Neural cell (in vitro differentiated cells): ENCODE measurements at regions not wholly inside any gene's neighbourhood (a gene's known extent, or its start where the extent isn't known, plus 50 kb on each side); places are given as distances from the start of the nearest gene placed in this dataset.

ENCODE experiments used
- H2AFZ ChIP-seq: fragments of 200-600, 300-800 bp; sonication (generic), shearing (Covaris generic); 2 replicates; pipeline ENCODE4 v1.6.0; 2014; ENCODE audit warnings: low read depth, mild to moderate bottlenecking, antibody characterized with exemption, low read length, moderate library complexity
- H3F3A ChIP-seq: fragments of 200-600 bp; shearing (Covaris generic); 2 replicates; pipeline ENCODE4 v1.6.1; 2016; ENCODE audit warnings: mild to moderate bottlenecking, moderate library complexity, mixed read lengths, antibody characterized with exemption, low read length; ENCODE audit not compliant: insufficient read depth, poor library complexity, severe bottlenecking
- H3K27ac ChIP-seq: fragments of 200-600, 300-800 bp; sonication (generic), shearing (Covaris generic); 2 replicates; pipeline ENCODE4 v1.5.1; 2014; ENCODE audit warnings: mild to moderate bottlenecking, low read length, moderate library complexity
- H3K27me3 ChIP-seq: fragments of 300-800, 200-600 bp; sonication (generic), shearing (Covaris generic); 2 replicates; pipeline ENCODE4 v1.6.0; 2014; ENCODE audit warnings: mild to moderate bottlenecking, low read depth, low read length, moderate library complexity; ENCODE audit not compliant: insufficient read depth
- H3K36me3 ChIP-seq: fragments of 300-800, 200-600 bp; sonication (generic), shearing (Covaris generic); 2 replicates; pipeline ENCODE4 v1.5.1; 2014; ENCODE audit warnings: mild to moderate bottlenecking, antibody characterized with exemption, low read length, moderate library complexity; ENCODE audit not compliant: insufficient read depth
- H3K4me2 ChIP-seq: fragments of 300-800, 200-600 bp; sonication (generic), shearing (Covaris generic); 2 replicates; pipeline ENCODE4 v1.6.0; 2014; ENCODE audit warnings: mild to moderate bottlenecking, low read length
- H3K4me3 ChIP-seq: fragments of 300-800, 200-600 bp; sonication (generic), shearing (Covaris generic); 2 replicates; pipeline ENCODE4 v1.5.1; 2014; ENCODE audit warnings: mild to moderate bottlenecking, low read length, moderate library complexity
- H3K79me2 ChIP-seq: fragments of 200-600 bp; shearing (Covaris generic); replicated peaks from 2 replicates; pipeline ENCODE4 v1.6.0; 2014; ENCODE audit warnings: mild to moderate bottlenecking, low read length, moderate library complexity; ENCODE audit not compliant: insufficient read depth
- H3K9ac ChIP-seq: fragments of 300-800, 200-600 bp; sonication (generic), shearing (Covaris generic); 2 replicates; pipeline ENCODE4 v1.6.1; 2016; ENCODE audit warnings: mild to moderate bottlenecking, low read length, mixed read lengths
- H3K9me2 ChIP-seq: fragments of 200-600 bp; shearing (Covaris generic); 2 replicates; pipeline ENCODE4 v1.6.1; 2016; ENCODE audit warnings: mild to moderate bottlenecking, low read length, mixed read lengths; ENCODE audit not compliant: insufficient read depth
- H3K9me3 ChIP-seq: fragments of 200-600, 300-800 bp; sonication (generic), shearing (Covaris generic); 2 replicates; pipeline ENCODE4 v1.6.1; 2016; ENCODE audit warnings: mild to moderate bottlenecking, mixed run types, low read length, moderate library complexity, mixed read lengths
- H4K20me1 ChIP-seq: fragments of 200-600 bp; shearing (Covaris generic); 2 replicates; pipeline ENCODE4 v1.6.1; 2016; ENCODE audit warnings: mild to moderate bottlenecking, mixed run types; ENCODE audit not compliant: insufficient read depth
- CTCF ChIP-seq: fragments of 450-650 bp; IDR thresholded peaks from 2 replicates; pipeline ENCODE4 v1.5.1; 2014; ENCODE audit warnings: antibody characterized with exemption, mild to moderate bottlenecking, moderate library complexity; ENCODE audit not compliant: poor library complexity, severe bottlenecking
- EP300 ChIP-seq: fragments of 450-650 bp; conservative IDR thresholded peaks from 2 replicates; pipeline ENCODE4 v1.6.1; 2014; ENCODE audit warnings: antibody characterized with exemption, mild to moderate bottlenecking, moderate library complexity; ENCODE audit not compliant: poor library complexity, severe bottlenecking
- EZH2 ChIP-seq: fragments of 200-600, 300-800 bp; shearing (Covaris generic), sonication (generic); IDR thresholded peaks from 2 replicates; pipeline ENCODE4 v1.6.1; 2014; ENCODE audit warnings: antibody characterized with exemption, low read length, borderline replicate concordance, mild to moderate bottlenecking; ENCODE audit not compliant: insufficient read depth, poor library complexity, severe bottlenecking
- MXI1 ChIP-seq: fragments of 450-650 bp; conservative IDR thresholded peaks from 2 replicates; pipeline ENCODE4 v1.6.1; 2014; ENCODE audit warnings: antibody characterized with exemption, mild to moderate bottlenecking; ENCODE audit not compliant: poor library complexity, severe bottlenecking
- POLR2AphosphoS5 ChIP-seq: IDR thresholded peaks from 2 replicates; pipeline ENCODE4 v1.6.1; 2012
- RAD21 ChIP-seq: fragments of 450-650 bp; conservative IDR thresholded peaks from 2 replicates; pipeline ENCODE4 v1.6.1; 2014; ENCODE audit warnings: antibody characterized with exemption, mild to moderate bottlenecking, moderate library complexity
- SMC3 ChIP-seq: fragments of 450-650 bp; conservative IDR thresholded peaks from 2 replicates; pipeline ENCODE4 v1.6.1; 2014; ENCODE audit warnings: antibody characterized with exemption, mild to moderate bottlenecking, moderate library complexity; ENCODE audit not compliant: poor library complexity
- TAF1 ChIP-seq: IDR thresholded peaks from 2 replicates; pipeline ENCODE4 v1.6.1; 2012; ENCODE audit warnings: low read depth
- TF ChIP-seq, protein P1 (sequence below): IDR thresholded peaks from 2 replicates; pipeline ENCODE4 v1.6.1; 2012; ENCODE audit warnings: borderline replicate concordance

- no peaks in the 10 kb centered on the region for H3K9me2 ChIP-seq
- no peaks in the 10 kb centered on the region for H3K27me3 ChIP-seq
- H3K36me3 ChIP-seq: no peaks in the 10 kb centered on the region
- no peaks in the 10 kb centered on the region for H3K79me2 ChIP-seq
- no peak overlapping the region for H2AFZ ChIP-seq
- no peak overlapping the region for H3K27ac ChIP-seq
- no peaks in the 10 kb centered on the region for H3F3A ChIP-seq
- H3K9me3 ChIP-seq: no peaks in the 10 kb centered on the region
- TF ChIP-seq RAD21 (no peak), TAF1 (no peak), EZH2 (no peak), POLR2AphosphoS5 (no peak), SMC3 (no peak), CTCF (no peak), MXI1 (no peak), EP300 (no peak)
- TF ChIP-seq, protein P1, sequence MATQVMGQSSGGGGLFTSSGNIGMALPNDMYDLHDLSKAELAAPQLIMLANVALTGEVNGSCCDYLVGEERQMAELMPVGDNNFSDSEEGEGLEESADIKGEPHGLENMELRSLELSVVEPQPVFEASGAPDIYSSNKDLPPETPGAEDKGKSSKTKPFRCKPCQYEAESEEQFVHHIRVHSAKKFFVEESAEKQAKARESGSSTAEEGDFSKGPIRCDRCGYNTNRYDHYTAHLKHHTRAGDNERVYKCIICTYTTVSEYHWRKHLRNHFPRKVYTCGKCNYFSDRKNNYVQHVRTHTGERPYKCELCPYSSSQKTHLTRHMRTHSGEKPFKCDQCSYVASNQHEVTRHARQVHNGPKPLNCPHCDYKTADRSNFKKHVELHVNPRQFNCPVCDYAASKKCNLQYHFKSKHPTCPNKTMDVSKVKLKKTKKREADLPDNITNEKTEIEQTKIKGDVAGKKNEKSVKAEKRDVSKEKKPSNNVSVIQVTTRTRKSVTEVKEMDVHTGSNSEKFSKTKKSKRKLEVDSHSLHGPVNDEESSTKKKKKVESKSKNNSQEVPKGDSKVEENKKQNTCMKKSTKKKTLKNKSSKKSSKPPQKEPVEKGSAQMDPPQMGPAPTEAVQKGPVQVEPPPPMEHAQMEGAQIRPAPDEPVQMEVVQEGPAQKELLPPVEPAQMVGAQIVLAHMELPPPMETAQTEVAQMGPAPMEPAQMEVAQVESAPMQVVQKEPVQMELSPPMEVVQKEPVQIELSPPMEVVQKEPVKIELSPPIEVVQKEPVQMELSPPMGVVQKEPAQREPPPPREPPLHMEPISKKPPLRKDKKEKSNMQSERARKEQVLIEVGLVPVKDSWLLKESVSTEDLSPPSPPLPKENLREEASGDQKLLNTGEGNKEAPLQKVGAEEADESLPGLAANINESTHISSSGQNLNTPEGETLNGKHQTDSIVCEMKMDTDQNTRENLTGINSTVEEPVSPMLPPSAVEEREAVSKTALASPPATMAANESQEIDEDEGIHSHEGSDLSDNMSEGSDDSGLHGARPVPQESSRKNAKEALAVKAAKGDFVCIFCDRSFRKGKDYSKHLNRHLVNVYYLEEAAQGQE: no peak
- H3K4me2 ChIP-seq: no peak overlapping the region
- H3K9ac ChIP-seq: no peak overlapping the region
- H4K20me1 ChIP-seq: no peaks in the 10 kb centered on the region
- H3K4me3 ChIP-seq: no peak overlapping the region
Measured at GRCh38 chr12:124486346-124486963, 81.0 kb downstream of the NCOR2 start.

GRCh38 chr12:124485371-124485770 is 82.0 kb downstream of the NCOR2 start:
- Histone ChIP-seq H4K20me1 (no peaks in the 10 kb centered on the region), H3K27ac (no peak overlapping the region), H3K9me2 (no peaks in the 10 kb centered on the region), H2AFZ (no peak overlapping the region), H3K27me3 (no peaks in the 10 kb centered on the region), H3K9me3 (no peaks in the 10 kb centered on the region), H3K36me3 (no peaks in the 10 kb centered on the region), H3K4me2 (no peak overlapping the region), H3K79me2 (no peaks in the 10 kb centered on the region), H3K4me3 (no peak overlapping the region), H3F3A (no peaks in the 10 kb centered on the region), H3K9ac (no peak overlapping the region)
- TF ChIP-seq MXI1 (no peak), POLR2AphosphoS5 (no peak), EZH2 (no peak), TAF1 (no peak), SMC3 (no peak), EP300 (no peak), CTCF (no peak), RAD21 (no peak)
- TF ChIP-seq, protein P1: no peak
